GM12872 (cell line): ENCODE measurements at regions not wholly inside any gene's neighbourhood (a gene's known extent, or its start where the extent isn't known, plus 50 kb on each side); places are given as distances from the start of the nearest gene placed in this dataset.

Experiments
- TF ChIP-seq, protein P1 (sequence below): IDR thresholded peaks from 3 replicates; pipeline ENCODE4 v1.5.1; 2011; ENCODE audit warnings: low read depth, mild to moderate bottlenecking, low read length, moderate library complexity; ENCODE audit not compliant: insufficient read depth

DNA sequence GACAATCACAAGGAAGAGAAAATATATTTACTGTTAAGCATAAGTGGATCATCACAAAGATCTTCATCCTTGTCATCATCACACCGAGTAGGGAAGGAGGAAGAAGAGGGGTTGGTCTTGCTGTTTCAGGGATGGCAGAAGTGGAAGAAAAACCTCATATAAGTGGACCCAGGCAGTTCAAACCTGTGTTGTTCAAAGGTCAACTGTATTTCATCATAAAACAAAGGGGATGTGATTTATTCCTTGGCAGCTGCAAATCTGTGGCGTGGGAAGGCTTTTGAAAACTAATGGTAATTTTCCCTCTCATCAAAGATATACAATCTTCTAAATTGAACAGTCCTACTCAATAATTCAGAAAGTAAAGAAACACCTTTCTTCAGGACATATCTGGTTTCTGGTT lies 129.9 kb upstream of the ABI3BP start:
- TF ChIP-seq, protein P1, sequence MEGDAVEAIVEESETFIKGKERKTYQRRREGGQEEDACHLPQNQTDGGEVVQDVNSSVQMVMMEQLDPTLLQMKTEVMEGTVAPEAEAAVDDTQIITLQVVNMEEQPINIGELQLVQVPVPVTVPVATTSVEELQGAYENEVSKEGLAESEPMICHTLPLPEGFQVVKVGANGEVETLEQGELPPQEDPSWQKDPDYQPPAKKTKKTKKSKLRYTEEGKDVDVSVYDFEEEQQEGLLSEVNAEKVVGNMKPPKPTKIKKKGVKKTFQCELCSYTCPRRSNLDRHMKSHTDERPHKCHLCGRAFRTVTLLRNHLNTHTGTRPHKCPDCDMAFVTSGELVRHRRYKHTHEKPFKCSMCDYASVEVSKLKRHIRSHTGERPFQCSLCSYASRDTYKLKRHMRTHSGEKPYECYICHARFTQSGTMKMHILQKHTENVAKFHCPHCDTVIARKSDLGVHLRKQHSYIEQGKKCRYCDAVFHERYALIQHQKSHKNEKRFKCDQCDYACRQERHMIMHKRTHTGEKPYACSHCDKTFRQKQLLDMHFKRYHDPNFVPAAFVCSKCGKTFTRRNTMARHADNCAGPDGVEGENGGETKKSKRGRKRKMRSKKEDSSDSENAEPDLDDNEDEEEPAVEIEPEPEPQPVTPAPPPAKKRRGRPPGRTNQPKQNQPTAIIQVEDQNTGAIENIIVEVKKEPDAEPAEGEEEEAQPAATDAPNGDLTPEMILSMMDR: no peak

DNA sequence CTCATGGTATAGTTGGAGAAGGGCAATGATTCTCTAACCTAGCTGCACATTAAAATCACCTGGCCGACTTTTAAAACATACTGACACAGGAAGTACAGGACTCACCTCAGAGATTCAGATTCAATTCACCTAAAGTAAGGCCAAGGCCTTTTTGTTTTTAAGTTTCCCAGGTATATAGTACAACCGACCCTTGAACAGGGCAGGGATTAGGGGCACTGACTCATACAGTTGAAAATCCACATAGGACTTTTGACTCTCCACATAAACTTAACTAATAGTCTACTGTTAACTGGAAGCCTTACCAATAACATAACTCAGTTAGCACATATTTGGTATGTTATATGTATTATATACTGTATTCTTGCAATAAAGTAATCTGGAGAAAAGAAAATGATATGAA lies 129.5 kb upstream of the ABI3BP start:
- TF ChIP-seq, protein P1: no peak

DNA sequence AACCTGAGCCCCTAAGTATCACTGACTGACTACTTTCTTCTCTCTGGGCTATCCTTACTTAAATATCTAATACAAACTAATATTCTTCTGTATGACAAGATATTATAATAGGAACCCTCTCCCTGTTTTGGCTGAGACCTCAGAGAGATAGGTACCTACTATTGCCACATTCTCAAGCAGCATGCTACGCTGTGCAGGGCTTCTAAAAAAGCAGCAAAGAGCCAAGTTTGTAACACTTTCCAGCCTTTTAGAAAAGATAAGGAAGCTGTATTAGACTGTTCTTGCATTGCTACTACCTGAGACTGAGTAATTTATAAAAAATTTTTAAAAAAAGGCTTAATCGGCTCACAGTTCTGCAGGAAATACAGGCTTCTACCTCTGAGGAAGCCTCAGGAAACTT lies 126.8 kb upstream of the ABI3BP start:
- TF ChIP-seq, protein P1: no peak

DNA sequence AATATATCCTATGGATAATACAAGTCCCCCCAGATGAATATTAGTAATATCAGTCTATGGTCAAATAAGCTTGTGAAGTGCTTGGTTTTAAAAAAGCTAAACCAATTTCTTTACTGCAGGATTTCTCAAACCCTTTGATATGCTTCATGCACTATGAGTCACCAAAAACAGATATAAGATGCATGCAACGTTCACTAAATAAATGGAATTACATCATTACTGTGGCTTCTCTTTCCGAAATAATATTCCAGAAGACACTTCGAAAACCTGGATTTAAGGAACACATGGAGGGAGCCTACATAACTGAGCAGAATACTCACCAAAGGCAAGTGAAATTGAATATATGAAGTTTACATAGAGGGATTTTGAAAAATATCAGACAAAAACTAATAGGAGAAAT lies 126.3 kb upstream of the ABI3BP start:
- TF ChIP-seq, protein P1: no peak

DNA sequence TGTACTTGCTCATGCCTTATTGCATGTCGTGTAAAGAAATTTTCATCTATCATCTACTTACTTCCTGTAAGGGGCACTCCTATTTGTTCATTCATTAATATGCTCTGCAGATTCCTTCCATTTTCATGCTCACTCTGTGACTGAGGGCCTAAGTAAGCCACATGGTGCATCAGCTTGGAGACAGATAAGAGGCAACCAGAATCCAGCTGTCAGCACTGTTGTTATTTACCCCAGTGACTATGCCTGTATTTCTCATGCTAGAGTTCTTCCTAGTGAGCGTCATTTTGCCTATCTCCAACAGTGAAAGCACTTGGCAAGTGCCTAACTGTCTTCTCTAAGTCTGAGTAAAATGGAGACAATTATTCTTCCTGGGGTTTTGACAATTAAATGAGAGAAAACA lies 124.8 kb upstream of the ABI3BP start:
- TF ChIP-seq, protein P1: no peak

DNA sequence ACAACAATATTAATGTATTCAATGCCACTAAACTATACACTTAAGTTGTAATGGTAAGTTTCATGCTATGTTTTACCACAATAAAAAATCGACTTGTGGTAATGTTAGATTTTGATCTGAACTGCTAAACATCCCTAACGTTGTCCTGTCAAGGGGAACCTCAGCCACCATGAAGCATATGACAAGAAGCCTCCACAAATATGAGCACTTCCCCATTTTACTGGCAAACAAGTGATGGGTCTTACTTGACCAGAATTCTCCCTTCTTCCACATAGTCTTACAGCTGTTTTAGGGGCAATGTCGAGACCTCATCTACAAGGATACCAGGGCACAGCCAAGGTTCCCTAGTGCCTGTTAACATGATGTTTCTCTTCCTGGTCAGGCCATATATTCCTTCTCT lies 124.2 kb upstream of the ABI3BP start:
- TF ChIP-seq, protein P1: no peak

DNA sequence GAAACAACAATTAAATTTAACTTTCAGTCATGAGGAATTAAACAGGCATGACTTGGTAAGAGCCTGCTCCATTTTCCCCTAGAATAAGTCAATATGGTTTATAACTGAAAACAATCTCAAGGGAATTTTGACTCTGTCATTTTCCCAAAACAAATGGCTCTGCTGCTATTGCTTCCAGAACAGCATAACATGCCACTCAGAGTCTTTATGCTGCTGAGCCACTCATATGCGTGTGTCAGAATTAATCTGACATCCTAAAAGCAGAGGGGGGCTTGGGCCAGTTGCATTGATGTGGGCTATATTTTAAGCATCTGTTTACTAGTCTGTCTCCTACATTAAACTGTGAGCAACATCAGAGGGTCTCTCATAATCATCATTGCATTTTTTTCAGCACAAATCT lies 111.1 kb upstream of the ABI3BP start:
- TF ChIP-seq, protein P1: no peak

DNA sequence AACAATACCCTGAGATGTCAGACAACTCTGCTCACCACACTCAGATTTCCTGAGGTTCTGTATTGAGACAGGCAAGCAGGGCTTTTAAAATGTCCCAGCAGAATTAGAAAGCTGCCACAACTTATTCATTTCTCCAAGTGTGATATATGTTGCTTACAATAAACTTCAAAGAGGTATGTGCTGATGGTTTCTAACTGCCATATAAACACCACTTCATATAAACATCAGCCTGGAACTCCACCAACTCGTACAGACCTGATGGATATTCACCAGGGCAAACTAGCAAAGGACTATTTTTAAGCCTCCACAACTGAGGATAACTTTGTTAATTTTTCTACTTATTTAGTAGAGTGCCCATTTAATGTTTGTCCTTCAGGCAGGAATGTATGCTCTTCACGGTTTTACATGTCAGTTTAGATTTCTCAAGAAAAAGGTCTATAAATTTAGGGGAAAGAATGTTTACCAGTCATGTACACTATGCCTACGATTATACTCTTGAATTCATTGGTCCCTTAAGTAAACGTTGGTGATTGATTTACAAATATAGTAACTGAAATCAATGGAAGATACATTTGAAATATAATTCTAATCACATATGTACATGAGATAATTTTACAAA lies 109.6 kb upstream of the ABI3BP start:
- TF ChIP-seq, protein P1: no peak
